Astrocyte of the spinal cord (primary cell): ENCODE measurements at regions not wholly inside any gene's neighbourhood (a gene's known extent, or its start where the extent isn't known, plus 50 kb on each side); places are given as distances from the start of the nearest gene placed in this dataset.
A peak's percentile ranks its signal among the peaks of the same experiment; 100 is the strongest.

Experiments used
- DNase-seq: peaks from one replicate; pipeline ENCODE4 v3.0.0; 2011; ENCODE audit warnings: low read depth, low spot score
- H3K4me3 ChIP-seq: 2 replicates; pipeline ENCODE4 v1.5.1; 2011; ENCODE audit warnings: low read depth, mild to moderate bottlenecking, low read length, moderate library complexity
- CTCF ChIP-seq: IDR thresholded peaks from 2 replicates; pipeline ENCODE4 v1.5.1; 2012; ENCODE audit warnings: low read depth, mild to moderate bottlenecking, low read length, inconsistent platforms
- in situ Hi-C: cut with HindIII; loops from 2 replicates; pipeline ENCODE4 v1.10.0; 2017; ENCODE audit warnings: low sequenced_read_pairs

GRCh38 chr5:175238326-175238725 is 205.7 kb downstream of the DRD1 start:
- in situ Hi-C loops, result no loop called here

GRCh38 chr5:175236176-175236575 is 207.8 kb downstream of the DRD1 start:
- DNase-seq, result no peak
- H3K4me3 ChIP-seq, result no peak overlapping the region
- in situ Hi-C loops, result no loop called here
- no peak for TF ChIP-seq CTCF

More at GRCh38 chr5:175238326-175238725, 205.7 kb downstream of the DRD1 start:
- TF ChIP-seq CTCF, result no peak
- DNase-seq, result no peak
- no peak overlapping the region for H3K4me3 ChIP-seq

GRCh38 chr5:175235251-175235960 is 208.6 kb downstream of the DRD1 start:
- in situ Hi-C loops, result no loop called here
- TF ChIP-seq CTCF, result no peak
- DNase-seq, result peak; percentile 41
- H3K4me3 ChIP-seq, result no peak overlapping the region

GRCh38 chr5:175230299-175230698 is 213.7 kb downstream of the DRD1 start:
- DNase-seq, result no peak
- TF ChIP-seq CTCF, result no peak
- in situ Hi-C loops, result no loop called here
- no peak overlapping the region for H3K4me3 ChIP-seq

DNA sequence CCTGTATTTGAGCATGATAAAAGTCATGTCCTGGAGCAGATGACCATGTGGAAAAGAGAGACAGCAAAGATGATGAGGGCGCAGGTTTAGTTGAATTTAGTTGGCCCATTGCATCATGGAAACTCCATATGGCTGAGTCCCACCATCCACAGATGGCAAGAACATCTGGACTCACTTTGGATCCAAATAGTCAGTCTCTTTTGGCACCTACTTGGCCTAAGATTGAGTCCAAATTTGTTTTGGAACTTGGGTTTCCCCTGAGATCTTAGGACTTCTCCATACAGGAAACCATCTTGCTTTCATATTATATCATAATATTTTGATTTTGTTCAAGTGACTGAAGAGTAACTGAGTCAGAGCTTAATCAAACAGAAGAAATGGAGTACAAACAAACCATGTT is 217.5 kb downstream of the DRD1 start:
- H3K4me3 ChIP-seq, result no peak overlapping the region
- in situ Hi-C loops, result no loop called here
- no peak for DNase-seq
- TF ChIP-seq CTCF, result no peak

DNA sequence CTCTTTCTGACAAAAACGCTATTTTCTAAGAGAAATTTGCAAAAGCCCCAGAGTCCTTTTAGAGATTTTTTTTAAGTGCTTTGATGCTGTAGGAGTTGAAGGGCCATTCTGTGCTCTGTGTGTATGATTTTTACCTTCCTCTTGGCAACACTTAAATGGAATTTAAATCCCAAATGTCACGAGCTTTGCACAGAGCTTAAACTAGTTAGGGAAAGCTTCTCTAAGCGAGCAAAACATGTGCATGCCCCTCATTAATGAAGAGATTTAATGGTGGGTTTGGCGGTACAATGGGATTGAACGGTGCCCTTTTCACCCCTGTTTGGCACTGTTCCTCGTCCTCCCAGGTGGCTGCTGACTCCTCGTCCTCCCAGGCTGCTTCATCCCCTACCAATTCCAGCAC is 220.7 kb downstream of the DRD1 start:
- H3K4me3 ChIP-seq, result no peak overlapping the region
- in situ Hi-C loops, result no loop called here
- TF ChIP-seq CTCF, result no peak
- no peak for DNase-seq
